Panc1 (cell line): ENCODE measurements at regions not wholly inside any gene's neighbourhood (a gene's known extent, or its start where the extent isn't known, plus 50 kb on each side); places are given as distances from the start of the nearest gene placed in this dataset.

Source experiments
- ATAC-seq: fragments of 200-7000 bp; cut with Tn5 transposase; 2 replicates; pipeline ENCODE4 v1.9.1; 2020; ENCODE audit warnings: mild to moderate bottlenecking, moderate library complexity
- BruUV-seq: library from RNA; stranded (reverse); fragments of 400-500 nt; replicated peaks from 2 replicates; lab custom pipeline; 2021; lab: Mats Ljungman, UMichigan
- CTCF ChIA-PET: fragments of 300-600 bp; sonication (Branson Sonifier 250); formaldehyde crosslinking; loops from one replicate; lab custom pipeline; 2022; ENCODE audit warnings: antibody characterized with exemption; lab: Charles Lee
- POLR2A ChIA-PET: fragments of 300-600 bp; sonication (Branson Sonifier 250); formaldehyde crosslinking; loops from one replicate; lab custom pipeline; 2022; ENCODE audit warnings: antibody characterized with exemption; lab: Charles Lee
- DNase-seq: peaks from one replicate; pipeline ENCODE4 v3.0.0-alpha.2; 2010; ENCODE audit warnings: low read depth, low spot score
- H3K27ac ChIP-seq: 2 replicates; pipeline ENCODE4 v1.5.1; 2011; ENCODE audit warnings: mild to moderate bottlenecking, low read length, inconsistent platforms
- H3K27me3 ChIP-seq: fragments of 200-500 bp; sonication (Bioruptor generic); 2 replicates; pipeline ENCODE4 v1.6.0; 2014; ENCODE audit warnings: low read length, inconsistent platforms; ENCODE audit not compliant: control insufficient read depth, insufficient read depth
- H3K36me3 ChIP-seq: fragments of 200-500 bp; sonication (Bioruptor generic); 2 replicates; pipeline ENCODE4 v1.5.1; 2014; ENCODE audit warnings: inconsistent platforms, mild to moderate bottlenecking, low read length, moderate library complexity; ENCODE audit not compliant: control insufficient read depth, insufficient read depth
- H3K4me1 ChIP-seq: 2 replicates; pipeline ENCODE4 v1.5.1; 2011; ENCODE audit warnings: inconsistent platforms, mild to moderate bottlenecking, low read length, moderate library complexity; ENCODE audit not compliant: control insufficient read depth, insufficient read depth
- H3K4me3 ChIP-seq, 2 experiments: 2 replicates each; pipeline ENCODE4 v1.5.1; 2011 to 2012; ENCODE audit warnings: low read depth in 2 of 2, low read length in 2 of 2, mild to moderate bottlenecking in 2 of 2, inconsistent platforms in 1 of 2, moderate library complexity in 1 of 2
- H3K9me3 ChIP-seq: fragments of 200-500 bp; sonication (Bioruptor generic); 2 replicates; pipeline ENCODE4 v1.5.1; 2014; ENCODE audit warnings: low read depth, mild to moderate bottlenecking, inconsistent platforms, low read length, moderate library complexity; ENCODE audit not compliant: control insufficient read depth, insufficient read depth
- CTCF ChIP-seq: fragments of 450-650 bp; IDR thresholded peaks from 2 replicates; pipeline ENCODE4 v1.5.1; 2017; ENCODE audit warnings: mild to moderate bottlenecking
- POLR2AphosphoS5 ChIP-seq: IDR thresholded peaks from 2 replicates; pipeline ENCODE4 v1.6.1; 2012; ENCODE audit warnings: mild to moderate bottlenecking, low read depth, low read length, moderate library complexity
- REST ChIP-seq, 2 experiments: IDR thresholded peaks; 2 replicates each; pipeline ENCODE4 v1.6.1; 2011 to 2012; ENCODE audit warnings: low read depth in 2 of 2, control low read depth in 1 of 2, low read length in 1 of 2, mild to moderate bottlenecking in 1 of 2, moderate library complexity in 1 of 2; ENCODE audit not compliant: insufficient read depth in 1 of 2
- SIN3A ChIP-seq: IDR thresholded peaks from 2 replicates; pipeline ENCODE4 v1.6.1; 2012; ENCODE audit warnings: low read depth, mild to moderate bottlenecking, low read length, moderate library complexity, borderline replicate concordance; ENCODE audit not compliant: insufficient read depth
- TCF7L2 ChIP-seq: IDR thresholded peaks from 2 replicates; pipeline ENCODE4 v1.6.1; 2011; ENCODE audit warnings: mild to moderate bottlenecking, low read depth, low read length, inconsistent platforms
- in situ Hi-C: cut with HindIII; loops from 2 replicates; pipeline ENCODE4 v1.10.0; 2016; ENCODE audit warnings: low sequenced_read_pairs, low pct_unique_long_range_greater_than_20kb
- intact Hi-C: fragments of 100-400 bp; cut with micrococcal nuclease; formaldehyde crosslinking; loops from one replicate; pipeline ENCODE4 v1.10.0; 2022; ENCODE audit not compliant: unreplicated experiment

DNA sequence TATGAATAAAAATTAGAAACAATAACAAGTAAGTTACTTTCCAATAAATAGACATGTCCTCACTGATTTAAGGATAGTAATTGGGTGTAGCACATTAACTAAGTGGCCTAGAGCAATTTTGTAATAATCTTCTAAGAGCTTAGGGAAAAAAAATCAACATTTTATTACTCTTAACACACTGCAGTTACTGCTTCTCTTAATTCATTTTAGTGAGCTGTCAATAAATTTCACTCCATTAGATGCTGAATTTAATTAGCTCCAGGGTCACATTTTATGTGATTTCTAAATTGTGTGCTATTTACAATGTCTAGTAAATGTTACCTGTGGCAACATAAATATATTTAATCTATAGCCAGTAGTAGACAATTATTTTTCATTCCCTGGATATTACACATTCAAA is 612.0 kb downstream of the C4orf33 start:
- CTCF ChIA-PET = no interaction called here
- H3K4me1 ChIP-seq = no peaks in the 10 kb centered on the region
- intact Hi-C loops = no loop called here
- no peak for DNase-seq
- no peaks in the 10 kb centered on the region for H3K27me3 ChIP-seq
- H3K4me3 ChIP-seq = no peak overlapping the region
- H3K9me3 ChIP-seq = no peaks in the 10 kb centered on the region
- POLR2A ChIA-PET = no interaction called here
- TF ChIP-seq CTCF = no peak
- TF ChIP-seq TCF7L2 = no peak
- no peak for TF ChIP-seq SIN3A
- TF ChIP-seq POLR2AphosphoS5 = no peak
- no peak for TF ChIP-seq REST (IDR thresholded peaks at IDR 0.05; ENCODE audit: insufficient read depth in 1 of 2, low read depth in 2 of 2, low read length in 1 of 2)
- H3K36me3 ChIP-seq = no peaks in the 10 kb centered on the region
- H3K27ac ChIP-seq = no peak overlapping the region
- ATAC-seq = no peak
- in situ Hi-C loops = no loop called here
- no TSS peak for BruUV-seq

- ChIA-PET POLR2A (no interaction called here), CTCF (no interaction called here)
- Histone ChIP-seq H3K4me3 (no peak overlapping the region), H3K27me3 (no peaks in the 10 kb centered on the region), H3K27ac (no peak overlapping the region), H3K9me3 (no peaks in the 10 kb centered on the region), H3K36me3 (no peaks in the 10 kb centered on the region), H3K4me1 (no peaks in the 10 kb centered on the region)
- no TSS peak for BruUV-seq
- intact Hi-C loops = no loop called here
- TF ChIP-seq TCF7L2 (no peak), REST (IDR thresholded peaks at IDR 0.05; ENCODE audit: insufficient read depth in 1 of 2, low read depth in 2 of 2, low read length in 1 of 2) (no peak), CTCF (no peak), SIN3A (no peak), POLR2AphosphoS5 (no peak)
- ATAC-seq (no peak), DNase-seq (no peak)
- in situ Hi-C loops = no loop called here
Measured at GRCh38 chr4:129708784-129709183, 612.8 kb downstream of the C4orf33 start.
